ENCODE measurements at regions not wholly inside any gene's neighbourhood (a gene's known extent, or its start where the extent isn't known, plus 50 kb on each side); places are given as distances from the start of the nearest gene placed in this dataset.

DNA sequence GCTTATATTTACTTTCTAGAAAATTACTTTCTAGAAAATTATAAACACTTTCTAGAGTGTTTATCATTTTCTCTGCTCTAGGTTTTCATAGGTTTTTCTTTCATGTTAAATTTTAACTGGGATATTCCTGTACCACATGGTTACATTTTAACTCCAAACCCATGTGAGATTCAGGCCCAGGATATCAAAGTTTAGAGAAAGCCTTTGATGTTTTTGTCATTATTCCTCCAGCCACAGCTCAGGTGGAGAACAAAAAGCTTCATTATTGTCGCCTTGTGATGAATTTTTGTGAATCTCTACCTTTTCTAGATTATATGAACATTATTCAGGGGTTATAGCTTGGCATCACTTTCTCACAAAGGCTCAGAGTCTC lies 816.0 kb downstream of the SQOR start:
- Histone ChIP-seq H3K27ac (no peak overlapping the region), H3K4me3 (no peak overlapping the region), H3K27me3 (no peaks in the 10 kb centered on the region), H3K36me3 (replicated peaks in 1 of 2) (no peaks in the 10 kb centered on the region), H3K9me3 (replicated peaks in 1 of 3) (no peaks in the 10 kb centered on the region), H3K4me1 (replicated peaks in 1 of 2) (no peaks in the 10 kb centered on the region)
- 62 to 85% (median 66%) methylated on average over 1 of the region's 1 CpG for WGBS, 4 donors
- TF ChIP-seq, protein P1, sequence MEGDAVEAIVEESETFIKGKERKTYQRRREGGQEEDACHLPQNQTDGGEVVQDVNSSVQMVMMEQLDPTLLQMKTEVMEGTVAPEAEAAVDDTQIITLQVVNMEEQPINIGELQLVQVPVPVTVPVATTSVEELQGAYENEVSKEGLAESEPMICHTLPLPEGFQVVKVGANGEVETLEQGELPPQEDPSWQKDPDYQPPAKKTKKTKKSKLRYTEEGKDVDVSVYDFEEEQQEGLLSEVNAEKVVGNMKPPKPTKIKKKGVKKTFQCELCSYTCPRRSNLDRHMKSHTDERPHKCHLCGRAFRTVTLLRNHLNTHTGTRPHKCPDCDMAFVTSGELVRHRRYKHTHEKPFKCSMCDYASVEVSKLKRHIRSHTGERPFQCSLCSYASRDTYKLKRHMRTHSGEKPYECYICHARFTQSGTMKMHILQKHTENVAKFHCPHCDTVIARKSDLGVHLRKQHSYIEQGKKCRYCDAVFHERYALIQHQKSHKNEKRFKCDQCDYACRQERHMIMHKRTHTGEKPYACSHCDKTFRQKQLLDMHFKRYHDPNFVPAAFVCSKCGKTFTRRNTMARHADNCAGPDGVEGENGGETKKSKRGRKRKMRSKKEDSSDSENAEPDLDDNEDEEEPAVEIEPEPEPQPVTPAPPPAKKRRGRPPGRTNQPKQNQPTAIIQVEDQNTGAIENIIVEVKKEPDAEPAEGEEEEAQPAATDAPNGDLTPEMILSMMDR (IDR thresholded peaks at IDR 0.05) = no peak
- TF ChIP-seq POLR2A (IDR thresholded peaks at IDR 0.05) = no peak
- DNase-seq = no peak
- intact Hi-C loops (cut with DNase I) = no loop called here

DNA sequence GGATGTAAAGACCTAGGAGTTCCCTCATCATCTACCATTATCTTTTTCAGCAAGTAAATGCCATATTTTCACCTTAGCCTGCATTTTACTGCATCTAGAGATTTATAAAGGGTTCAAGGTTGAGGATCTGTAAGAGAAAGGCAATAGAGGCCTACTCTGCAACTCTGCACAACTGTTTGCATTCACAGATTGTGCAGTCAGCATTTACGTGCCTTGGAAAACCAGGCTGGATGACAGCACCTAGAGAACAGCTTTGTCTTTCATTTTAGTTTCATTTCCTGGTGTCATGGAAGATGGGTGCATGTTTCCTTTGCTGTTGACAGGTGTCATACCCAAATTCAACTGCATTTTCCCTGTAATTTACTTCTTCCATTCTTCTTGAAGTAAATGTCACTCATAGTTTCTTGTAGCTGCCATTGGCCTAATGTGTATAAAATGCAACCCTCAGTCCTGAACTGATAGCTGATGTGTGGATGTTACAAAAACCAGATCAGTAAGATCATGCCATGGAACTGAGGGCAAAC lies 817.5 kb downstream of the SQOR start:
- WGBS, 4 donors = 0 to 89% (median 7%) methylated on average over 1 of the region's 1 CpG
- Histone ChIP-seq H3K4me1 (replicated peaks in 1 of 2) (no peaks in the 10 kb centered on the region), H3K36me3 (replicated peaks in 1 of 2) (no peaks in the 10 kb centered on the region), H3K27ac (no peak overlapping the region), H3K9me3 (replicated peaks in 1 of 3) (no peaks in the 10 kb centered on the region), H3K27me3 (no peaks in the 10 kb centered on the region), H3K4me3 (no peak overlapping the region)
- intact Hi-C loops (cut with DNase I) = no loop called here
- TF ChIP-seq, protein P1 (IDR thresholded peaks at IDR 0.05) = no peak
- TF ChIP-seq POLR2A (IDR thresholded peaks at IDR 0.05) = no peak
- DNase-seq = no peak

DNA sequence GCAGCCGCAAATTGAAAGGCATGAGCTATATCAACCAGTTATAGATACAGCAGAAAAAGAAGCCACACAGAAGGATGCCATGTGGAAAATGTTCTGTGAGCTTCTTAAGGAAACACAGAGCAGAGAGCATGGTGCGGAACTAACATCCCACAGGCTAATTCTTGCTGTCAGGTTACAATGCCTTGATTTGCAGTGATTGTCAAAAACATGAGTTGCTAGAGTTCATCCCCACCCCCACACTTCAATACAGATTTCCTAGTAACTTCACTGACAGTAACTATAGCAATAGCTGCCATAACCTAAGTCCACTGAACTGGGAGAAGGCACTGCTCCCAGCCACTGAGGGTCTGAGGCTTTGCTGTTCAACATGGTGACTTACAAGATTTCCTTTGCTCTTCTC lies 821.6 kb downstream of the SQOR start:
- no peaks in the 10 kb centered on the region for H3K27me3 ChIP-seq
- no peak overlapping the region for H3K27ac ChIP-seq
- no peaks in the 10 kb centered on the region for H3K9me3 ChIP-seq (replicated peaks in 1 of 3)
- no peaks in the 10 kb centered on the region for H3K36me3 ChIP-seq (replicated peaks in 1 of 2)
- 85 to 94% (median 89%) methylated on average over 2 of the region's 2 CpGs for WGBS, 4 donors
- intact Hi-C loops (cut with DNase I) = no loop called here
- DNase-seq = no peak
- no peaks in the 10 kb centered on the region for H3K4me1 ChIP-seq (replicated peaks in 1 of 2)
- TF ChIP-seq, protein P1 (IDR thresholded peaks at IDR 0.05) = no peak
- TF ChIP-seq POLR2A (IDR thresholded peaks at IDR 0.05) = no peak
- H3K4me3 ChIP-seq = no peak overlapping the region

DNA sequence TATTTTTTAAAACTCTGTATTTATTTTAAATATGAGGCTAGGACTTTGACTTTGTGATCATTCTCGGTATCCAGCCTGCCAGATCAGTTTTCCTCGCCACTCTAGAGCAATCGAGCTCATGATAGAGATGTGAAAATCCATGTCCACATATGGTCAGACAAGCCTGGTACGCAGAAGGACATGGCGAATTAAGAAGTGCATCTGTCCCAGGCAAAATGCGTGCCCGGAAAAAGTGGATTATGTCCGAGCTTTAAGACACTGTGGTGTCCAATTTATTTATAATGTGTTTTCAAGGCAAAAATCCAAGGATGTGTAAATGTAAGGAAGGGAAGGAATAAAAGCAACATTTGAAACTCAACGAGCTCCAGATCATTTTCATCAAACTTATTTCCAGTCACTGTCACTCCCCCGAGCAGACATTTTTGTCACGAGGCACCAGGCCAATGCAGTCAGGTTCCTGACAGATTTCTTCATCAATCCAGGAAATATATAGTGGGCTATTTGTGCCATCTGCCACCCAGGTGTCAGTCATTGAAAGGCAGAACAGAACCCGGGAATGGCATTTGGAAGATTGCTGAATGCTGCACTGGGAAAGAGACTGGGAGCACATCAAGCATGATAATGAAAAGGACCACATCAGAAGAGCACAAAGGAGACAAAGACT lies 825.7 kb downstream of the SQOR start:
- TF ChIP-seq, protein P1 (IDR thresholded peaks at IDR 0.05) = no peak
- no peak for TF ChIP-seq POLR2A (IDR thresholded peaks at IDR 0.05)
- no peak overlapping the region for H3K27ac ChIP-seq
- no peaks in the 10 kb centered on the region for H3K9me3 ChIP-seq (replicated peaks in 1 of 3)
- no peak for DNase-seq
- H3K4me3 ChIP-seq = no peak overlapping the region
- intact Hi-C loops (cut with DNase I) = no loop called here
- no peaks in the 10 kb centered on the region for H3K27me3 ChIP-seq
- 76 to 82% (median 77%) methylated on average over 12 of the region's 12 CpGs for WGBS, 4 donors
- H3K36me3 ChIP-seq (replicated peaks in 1 of 2) = no peaks in the 10 kb centered on the region
- H3K4me1 ChIP-seq (replicated peaks in 1 of 2) = no peaks in the 10 kb centered on the region

All from adrenal gland (tissue), 9 donors.